ENCODE measurements at regions not wholly inside any gene's neighbourhood (a gene's known extent, or its start where the extent isn't known, plus 50 kb on each side); places are given as distances from the start of the nearest gene placed in this dataset.

- DNase-seq: no peak
Observed at GRCh38 chr13:87368639-87369038, 302.5 kb upstream of the SLITRK5 start.

- DNase-seq: no peak
Observed at GRCh38 chr13:87376081-87376480, 295.1 kb upstream of the SLITRK5 start.

GRCh38 chr13:87384099-87384498 lies 287.1 kb upstream of the SLITRK5 start:
- no peak for DNase-seq

- DNase-seq: no peak
Observed at GRCh38 chr13:87393358-87393757, 277.8 kb upstream of the SLITRK5 start.

- DNase-seq: no peak
Observed at GRCh38 chr13:87398047-87398446, 273.1 kb upstream of the SLITRK5 start.

- DNase-seq: no peak
Observed at GRCh38 chr13:87403748-87404432, 267.3 kb upstream of the SLITRK5 start.

- DNase-seq: no peak
Observed at GRCh38 chr13:87426742-87427141, 244.4 kb upstream of the SLITRK5 start.

GRCh38 chr13:87444135-87444534 lies 227.0 kb upstream of the SLITRK5 start:
- no peak for DNase-seq

- no peak for DNase-seq
Observed at GRCh38 chr13:87452281-87452680, 218.9 kb upstream of the SLITRK5 start.

GRCh38 chr13:87453244-87453643 lies 217.9 kb upstream of the SLITRK5 start:
- no peak for DNase-seq

GRCh38 chr13:87459419-87459818 lies 211.8 kb upstream of the SLITRK5 start:
- DNase-seq: no peak

GRCh38 chr13:87497426-87497825 lies 173.7 kb upstream of the SLITRK5 start:
- no peak for DNase-seq

- no peak for DNase-seq
Observed at GRCh38 chr13:87498681-87499080, 172.5 kb upstream of the SLITRK5 start.

- DNase-seq: no peak
Observed at GRCh38 chr13:87524775-87525174, 146.4 kb upstream of the SLITRK5 start.

- no peak for DNase-seq
Observed at GRCh38 chr13:87533776-87534175, 137.4 kb upstream of the SLITRK5 start.

GRCh38 chr13:87535911-87536310 lies 135.3 kb upstream of the SLITRK5 start:
- no peak for DNase-seq

- DNase-seq: no peak
Observed at GRCh38 chr13:87536499-87536898, 134.7 kb upstream of the SLITRK5 start.

GRCh38 chr13:87536899-87537298 lies 134.3 kb upstream of the SLITRK5 start:
- DNase-seq: no peak

GRCh38 chr13:87537951-87538350 lies 133.2 kb upstream of the SLITRK5 start:
- no peak for DNase-seq

GRCh38 chr13:87538366-87539052 lies 132.7 kb upstream of the SLITRK5 start:
- no peak for DNase-seq

- no peak for DNase-seq
Observed at GRCh38 chr13:87553142-87553541, 118.0 kb upstream of the SLITRK5 start.

- DNase-seq: no peak
Observed at GRCh38 chr13:87554045-87554444, 117.1 kb upstream of the SLITRK5 start.

GRCh38 chr13:87557788-87558187 lies 113.4 kb upstream of the SLITRK5 start:
- DNase-seq: no peak

GRCh38 chr13:87561580-87561979 lies 109.6 kb upstream of the SLITRK5 start:
- DNase-seq: peak; percentile 10

GRCh38 chr13:87570669-87571068 lies 100.5 kb upstream of the SLITRK5 start:
- DNase-seq: no peak
